ENCODE measurements at regions not wholly inside any gene's neighbourhood (a gene's known extent, or its start where the extent isn't known, plus 50 kb on each side); places are given as distances from the start of the nearest gene placed in this dataset.

GRCh38 chr9:91158946-91159345 lies 202.8 kb downstream of the AUH start:
- DNase-seq (ENCODE audit: low spot score) = no peak

GRCh38 chr9:91159664-91160121 lies 202.0 kb downstream of the AUH start:
- DNase-seq (ENCODE audit: low spot score) = no peak

GRCh38 chr9:91160181-91160580 lies 201.5 kb downstream of the AUH start:
- DNase-seq (ENCODE audit: low spot score) = no peak

- no peak for DNase-seq (ENCODE audit: low spot score)
Observed at GRCh38 chr9:91160599-91161464, 200.9 kb downstream of the AUH start.

GRCh38 chr9:91161465-91162300 lies 200.0 kb downstream of the AUH start:
- no peak for DNase-seq (ENCODE audit: low spot score)

- DNase-seq (ENCODE audit: low spot score) = no peak
Observed at GRCh38 chr9:91162311-91162710, 199.4 kb downstream of the AUH start.

- no peak for DNase-seq (ENCODE audit: low spot score)
Observed at GRCh38 chr9:91162784-91163443, 198.8 kb downstream of the AUH start.

- no peak for DNase-seq (ENCODE audit: low spot score)
Observed at GRCh38 chr9:91163444-91163772, 198.3 kb downstream of the AUH start.

GRCh38 chr9:91163773-91164471 lies 197.8 kb downstream of the AUH start:
- DNase-seq (ENCODE audit: low spot score) = no peak
